IMR-90 (cell line): ENCODE measurements at regions not wholly inside any gene's neighbourhood (a gene's known extent, or its start where the extent isn't known, plus 50 kb on each side); places are given as distances from the start of the nearest gene placed in this dataset.

ENCODE experiments used
- ATAC-seq: fragments of 200-7000 bp; cut with Tn5 transposase; 2 replicates; pipeline ENCODE4 v1.9.1; 2020; ENCODE audit warnings: low read depth, mild to moderate bottlenecking, moderate library complexity
- BruUV-seq: library from RNA; stranded (reverse); fragments of 400-500 nt; replicated peaks from 2 replicates; lab custom pipeline; 2021; lab: Mats Ljungman, UMichigan
- CTCF ChIA-PET: fragments of 300-600 bp; formaldehyde crosslinking; extraction: SDS; loops from one replicate; lab custom pipeline; 2021; ENCODE audit warnings: antibody characterized with exemption; lab: Yijun Ruan, JAX
- POLR2A ChIA-PET: fragments of 300-600 bp; sonication (Branson Sonifier 250); formaldehyde crosslinking; loops from one replicate; lab custom pipeline; 2022; ENCODE audit warnings: antibody characterized with exemption; ENCODE audit not compliant: unreplicated experiment; lab: Charles Lee
- DNase-seq: peaks from one replicate; pipeline ENCODE4 v3.0.0; 2013
- H2AFZ ChIP-seq: replicated peaks from 2 replicates; pipeline ENCODE3; 2013; ENCODE audit warnings: low read length, mild to moderate bottlenecking; ENCODE audit not compliant: poor library complexity
- H2AK5ac ChIP-seq: 2 replicates; pipeline ENCODE4 v1.6.1; 2013; ENCODE audit warnings: low read depth, low read length, inconsistent platforms
- H2AK9ac ChIP-seq: replicated peaks from 2 replicates; pipeline ENCODE3; 2013; ENCODE audit warnings: mild to moderate bottlenecking, low read depth, low read length, moderate library complexity; ENCODE audit not compliant: poor library complexity
- H2BK120ac ChIP-seq: 2 replicates; pipeline ENCODE4 v1.6.1; 2013; ENCODE audit warnings: low read depth, low read length, inconsistent platforms
- H2BK15ac ChIP-seq: 3 replicates; pipeline ENCODE4 v1.6.1; 2013; ENCODE audit warnings: low read depth, low read length, inconsistent platforms
- H2BK20ac ChIP-seq: 2 replicates; pipeline ENCODE4 v1.6.1; 2013; ENCODE audit warnings: low read depth, mild to moderate bottlenecking, inconsistent platforms, low read length, moderate library complexity
- H2BK5ac ChIP-seq: 2 replicates; pipeline ENCODE4 v1.6.1; 2013; ENCODE audit warnings: mild to moderate bottlenecking, low read depth, low read length, inconsistent platforms; ENCODE audit not compliant: poor library complexity, severe bottlenecking
- H3K14ac ChIP-seq: replicated peaks from 2 replicates; pipeline ENCODE4 v1.6.1; 2013; ENCODE audit warnings: low read depth, low read length, inconsistent platforms
- H3K18ac ChIP-seq: 2 replicates; pipeline ENCODE4 v1.6.1; 2013; ENCODE audit warnings: low read depth, low read length, control low read depth
- H3K23ac ChIP-seq: 2 replicates; pipeline ENCODE4 v1.6.1; 2013; ENCODE audit warnings: low read depth, low read length, inconsistent platforms
- H3K27ac ChIP-seq: 2 replicates; pipeline ENCODE4 v1.5.1; 2013; ENCODE audit warnings: mild to moderate bottlenecking, control low read depth, low read length; ENCODE audit not compliant: insufficient read depth
- H3K27me3 ChIP-seq: 2 replicates; pipeline ENCODE4 v1.6.1; 2013; ENCODE audit warnings: low read length; ENCODE audit not compliant: control insufficient read depth, insufficient read depth
- H3K36me3 ChIP-seq: 2 replicates; pipeline ENCODE4 v1.6.1; 2013; ENCODE audit warnings: low read length, mixed read lengths; ENCODE audit not compliant: control insufficient read depth, insufficient read depth
- H3K4ac ChIP-seq: 2 replicates; pipeline ENCODE4 v1.6.1; 2013; ENCODE audit warnings: low read depth, low read length, inconsistent platforms
- H3K4me1 ChIP-seq: 2 replicates; pipeline ENCODE4 v1.6.1; 2013; ENCODE audit warnings: low read length, mixed read lengths; ENCODE audit not compliant: control insufficient read depth, insufficient read depth
- H3K4me2 ChIP-seq: 2 replicates; pipeline ENCODE4 v1.6.1; 2013; ENCODE audit warnings: low read depth, mild to moderate bottlenecking, control low read depth, low read length, moderate library complexity
- H3K4me3 ChIP-seq: 2 replicates; pipeline ENCODE4 v1.5.1; 2013; ENCODE audit warnings: low read depth, mild to moderate bottlenecking, control low read depth, low read length, moderate library complexity; ENCODE audit not compliant: insufficient read depth
- H3K56ac ChIP-seq: 2 replicates; pipeline ENCODE4 v1.6.1; 2013; ENCODE audit warnings: low read length, inconsistent platforms; ENCODE audit not compliant: insufficient read depth; ENCODE audit errors: extremely low read depth
- H3K79me1 ChIP-seq, 2 experiments: 2 replicates each; pipeline ENCODE4 v1.6.1; 2013; ENCODE audit warnings: low read length in 2 of 2, inconsistent platforms in 1 of 2, low read depth in 1 of 2
- H3K9ac ChIP-seq: 2 replicates; pipeline ENCODE4 v1.6.1; 2013; ENCODE audit warnings: low read depth, low read length, control low read depth
- H3K9me1 ChIP-seq: 2 replicates; pipeline ENCODE4 v1.6.1; 2013; ENCODE audit warnings: low read length, inconsistent platforms; ENCODE audit not compliant: insufficient read depth
- H3K9me3 ChIP-seq: 2 replicates; pipeline ENCODE4 v1.6.1; 2013; ENCODE audit warnings: low read length; ENCODE audit not compliant: control insufficient read depth, insufficient read depth
- H4K20me1 ChIP-seq: 2 replicates; pipeline ENCODE4 v1.6.1; 2013; ENCODE audit warnings: low read length, inconsistent platforms; ENCODE audit not compliant: insufficient read depth
- H4K5ac ChIP-seq: 2 replicates; pipeline ENCODE4 v1.6.1; 2013; ENCODE audit warnings: mild to moderate bottlenecking, low read depth, low read length, control low read depth
- H4K8ac ChIP-seq, 2 experiments: 2 replicates each; pipeline ENCODE4 v1.6.1; 2013; ENCODE audit warnings: low read depth in 2 of 2, low read length in 2 of 2, control low read depth in 1 of 2, inconsistent platforms in 1 of 2
- H4K91ac ChIP-seq: 2 replicates; pipeline ENCODE4 v1.6.1; 2013; ENCODE audit warnings: low read depth, low read length, inconsistent platforms; ENCODE audit not compliant: insufficient read depth
- CEBPB ChIP-seq: IDR thresholded peaks from 2 replicates; pipeline ENCODE4 v1.6.1; 2012; ENCODE audit warnings: low read depth, low read length, improper control_type of control experiment
- CHD1 ChIP-seq: IDR thresholded peaks from 2 replicates; pipeline ENCODE4 v1.6.1; 2012; ENCODE audit warnings: low read depth, low read length, improper control_type of control experiment
- ELK1 ChIP-seq: fragments of 150-350 bp; IDR thresholded peaks from 2 replicates; pipeline ENCODE4 v1.6.1; 2016; ENCODE audit warnings: low read depth, mild to moderate bottlenecking, low read length, moderate library complexity, borderline replicate concordance
- MXI1 ChIP-seq: IDR thresholded peaks from 2 replicates; pipeline ENCODE4 v1.6.1; 2012; ENCODE audit warnings: low read depth, mild to moderate bottlenecking, low read length, moderate library complexity, borderline replicate concordance
- POLR2A ChIP-seq: IDR thresholded peaks from 2 replicates; pipeline ENCODE4 v1.6.1; 2012; ENCODE audit warnings: mild to moderate bottlenecking, low read depth, low read length
- RAD21 ChIP-seq: IDR thresholded peaks from 2 replicates; pipeline ENCODE4 v1.6.1; 2012; ENCODE audit warnings: low read length, improper control_type of control experiment
- RCOR1 ChIP-seq: IDR thresholded peaks from 2 replicates; pipeline ENCODE4 v1.6.1; 2012; ENCODE audit warnings: mild to moderate bottlenecking, low read length, improper control_type of control experiment; ENCODE audit not compliant: insufficient replicate concordance
- USF2 ChIP-seq: fragments of 150-350 bp; IDR thresholded peaks from 2 replicates; pipeline ENCODE4 v1.6.1; 2017; ENCODE audit warnings: mild to moderate bottlenecking, antibody characterized with exemption, low read length, low read depth
- WGBS, 2 experiments: methylation state at CpG; one replicate each; pipeline versions ENCODE4 v1.1.5 to v1.1.7; 2013; ENCODE audit warnings: missing lambda C conversion rate in 2 of 2; ENCODE audit not compliant: insufficient read length in 1 of 2; ENCODE audit errors: extremely low coverage in 2 of 2; 5-methylcytosine and 5-hydroxymethylcytosine counted together
- dilution Hi-C: fragments of 300-500 bp; cut with HindIII; formaldehyde crosslinking; loops from one replicate; pipeline ENCODE4 v1.14.3; 2018; ENCODE audit warnings: low sequenced_read_pairs; ENCODE audit not compliant: unreplicated experiment
- in situ Hi-C: fragments of 300-500 bp; cut with MboI; formaldehyde crosslinking; loops from 3 replicates; pipeline ENCODE4 v1.14.3; 2019; ENCODE audit warnings: low sequenced_read_pairs, inconsistent platforms, mixed read lengths
- intact Hi-C: fragments of 100-400 bp; cut with micrococcal nuclease; formaldehyde crosslinking; loops from 2 replicates; pipeline ENCODE4 v1.10.0; 2022

- H3K27ac ChIP-seq, result no peak overlapping the region
- H3K4ac ChIP-seq, result no peak overlapping the region
- no TSS peak for BruUV-seq
- H3K27me3 ChIP-seq, result no peaks in the 10 kb centered on the region
- H3K79me1 ChIP-seq, result no peaks in the 10 kb centered on the region
- in situ Hi-C loops (no loop called here), dilution Hi-C loops (no loop called here), intact Hi-C loops (no loop called here)
- no peak overlapping the region for H2BK120ac ChIP-seq
- no peaks in the 10 kb centered on the region for H3K9me3 ChIP-seq
- no peaks in the 10 kb centered on the region for H3K9me1 ChIP-seq
- no peak overlapping the region for H3K9ac ChIP-seq
- no peaks in the 10 kb centered on the region for H3K36me3 ChIP-seq
- ATAC-seq (no peak), DNase-seq (no peak)
- H2BK5ac ChIP-seq, result no peak overlapping the region
- H4K20me1 ChIP-seq, result no peaks in the 10 kb centered on the region
- H3K14ac ChIP-seq, result no peak overlapping the region
- H2BK15ac ChIP-seq, result no peak overlapping the region
- ChIA-PET CTCF (no interaction called here), POLR2A (no interaction called here)
- H4K91ac ChIP-seq, result no peak overlapping the region
- H2AK5ac ChIP-seq, result no peak overlapping the region
- no peak overlapping the region for H2BK20ac ChIP-seq
- H2AK9ac ChIP-seq, result no peak overlapping the region
- H2AFZ ChIP-seq, result no peak overlapping the region
- no peak for TF ChIP-seq ELK1
- no peak for TF ChIP-seq POLR2A
- no peak for TF ChIP-seq USF2
- TF ChIP-seq CEBPB, result no peak
- no peak for TF ChIP-seq RCOR1
- TF ChIP-seq CHD1, result no peak
- no peak for TF ChIP-seq RAD21
- TF ChIP-seq MXI1, result no peak
- no peak overlapping the region for H3K56ac ChIP-seq
- H3K4me3 ChIP-seq, result no peak overlapping the region
- H3K18ac ChIP-seq, result no peak overlapping the region
- H3K23ac ChIP-seq, result no peak overlapping the region
- H4K5ac ChIP-seq, result no peak overlapping the region
- no peak overlapping the region for H3K4me2 ChIP-seq
- 100% methylated on average over 1 of the region's 3 CpGs; no CpG with 5 or more reads in 1 of the 2 experiments for WGBS, 2 experiments
- no peaks in the 10 kb centered on the region; the same call in 1 of the 2 replicates for H3K4me1 ChIP-seq
- no peak overlapping the region for H4K8ac ChIP-seq
These were observed 97.8 kb upstream of the AADACL2 start for GRCh38 chr3:151635905-151636304.
